DND-41 (cell line): ENCODE measurements at regions not wholly inside any gene's neighbourhood (a gene's known extent, or its start where the extent isn't known, plus 50 kb on each side); places are given as distances from the start of the nearest gene placed in this dataset.
A peak's percentile ranks its signal among the peaks of the same experiment; 100 is the strongest.
"Not testable (repeated sequence)": the region's sequence is repeated elsewhere in the genome, so short reads cannot be mapped to it uniquely, and the experiment has no call there.

Source experiments
- ATAC-seq: fragments of 200-7000 bp; cut with Tn5 transposase; 3 replicates; pipeline ENCODE4 v1.9.1; 2021; ENCODE audit warnings: low read depth; ENCODE audit not compliant: insufficient read depth
- DNase-seq: peaks from one replicate; pipeline ENCODE4 v3.0.0-alpha.2; 2020
- H2AFZ ChIP-seq: 2 replicates; pipeline ENCODE4 v1.6.0; 2012; ENCODE audit warnings: low read depth, low read length
- H3K27ac ChIP-seq: 2 replicates; pipeline ENCODE4 v1.5.1; 2012; ENCODE audit warnings: low read length, inconsistent platforms
- H3K27me3 ChIP-seq: fragments of 200-600 bp; sonication (generic); 2 replicates; pipeline ENCODE4 v1.6.0; 2012; ENCODE audit warnings: low read length, mild to moderate bottlenecking, inconsistent platforms; ENCODE audit not compliant: insufficient read depth, poor library complexity
- H3K36me3 ChIP-seq: 2 replicates; pipeline ENCODE4 v1.5.1; 2012; ENCODE audit warnings: low read length, inconsistent platforms; ENCODE audit not compliant: insufficient read depth
- H3K4me1 ChIP-seq: 2 replicates; pipeline ENCODE4 v1.5.1; 2012; ENCODE audit warnings: mild to moderate bottlenecking, low read length; ENCODE audit not compliant: insufficient read depth
- H3K4me2 ChIP-seq: 2 replicates; pipeline ENCODE4 v1.6.0; 2012; ENCODE audit warnings: mild to moderate bottlenecking, moderate library complexity, low read length, inconsistent platforms; ENCODE audit not compliant: insufficient read depth
- H3K4me3 ChIP-seq, 2 experiments: fragments of 200-600 bp in 1 of 2; shearing (Covaris generic) in 1 of 2; 2 replicates each; pipeline ENCODE4 v1.5.1; 2012 to 2016; ENCODE audit warnings: inconsistent platforms in 2 of 2, low read length in 2 of 2, mild to moderate bottlenecking in 2 of 2, low read depth in 1 of 2, moderate library complexity in 1 of 2
- H3K79me2 ChIP-seq: 2 replicates; pipeline ENCODE4 v1.6.0; 2012; ENCODE audit warnings: low read length, inconsistent platforms; ENCODE audit not compliant: insufficient read depth
- H3K9ac ChIP-seq: 2 replicates; pipeline ENCODE4 v1.6.0; 2012; ENCODE audit warnings: low read depth, mild to moderate bottlenecking, inconsistent platforms, low read length, moderate library complexity
- H3K9me3 ChIP-seq: 2 replicates; pipeline ENCODE4 v1.5.1; 2012; ENCODE audit warnings: low read length, moderate library complexity, mild to moderate bottlenecking, inconsistent platforms; ENCODE audit not compliant: insufficient read depth, severe bottlenecking
- H4K20me1 ChIP-seq: 2 replicates; pipeline ENCODE4 v1.6.0; 2012; ENCODE audit warnings: low read length; ENCODE audit not compliant: insufficient read depth

GRCh38 chr2:89171174-89171519, 479.7 kb downstream of the RPIA start:
- not testable (repeated sequence) for H4K20me1 ChIP-seq, H3K4me1 ChIP-seq, H3K27me3 ChIP-seq, H3K27ac ChIP-seq, H3K4me2 ChIP-seq, ATAC-seq, H3K9ac ChIP-seq, H2AFZ ChIP-seq, H3K36me3 ChIP-seq, H3K79me2 ChIP-seq, H3K9me3 ChIP-seq, H3K4me3 ChIP-seq, DNase-seq

- not testable (repeated sequence) for H3K9me3 ChIP-seq, H3K79me2 ChIP-seq, H3K27ac ChIP-seq, H3K4me2 ChIP-seq, H3K9ac ChIP-seq, H4K20me1 ChIP-seq, ATAC-seq, H2AFZ ChIP-seq, H3K36me3 ChIP-seq, DNase-seq, H3K27me3 ChIP-seq, H3K4me1 ChIP-seq, H3K4me3 ChIP-seq
These were observed 485.5 kb downstream of the RPIA start for GRCh38 chr2:89177004-89177403.

DNA sequence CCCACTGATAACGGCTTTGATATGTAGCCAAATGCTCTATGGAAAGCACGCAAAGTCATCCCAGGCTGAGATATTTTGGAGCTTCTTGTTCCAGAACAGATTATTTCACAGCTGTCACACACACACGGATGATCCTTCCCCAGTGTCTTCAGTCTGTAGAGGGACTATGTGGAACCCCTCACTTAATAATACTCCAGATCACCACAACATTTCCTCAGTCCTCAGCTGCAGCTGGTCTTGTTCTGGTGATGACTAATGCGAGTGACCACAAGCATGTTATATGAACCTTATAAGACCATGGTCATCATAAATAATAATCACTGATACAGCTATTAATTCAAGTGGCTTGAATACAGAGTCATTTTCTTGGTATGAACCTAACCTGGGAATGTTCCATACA, 490.7 kb downstream of the RPIA start:
- H3K4me1 ChIP-seq, result peaks cover 19% of the 10 kb centered on the region
- not testable (repeated sequence) for H3K27ac ChIP-seq, H3K4me3 ChIP-seq, H2AFZ ChIP-seq, H3K4me2 ChIP-seq, H3K9ac ChIP-seq, DNase-seq, H3K27me3 ChIP-seq, ATAC-seq, H3K9me3 ChIP-seq, H3K79me2 ChIP-seq, H3K36me3 ChIP-seq, H4K20me1 ChIP-seq

GRCh38 chr2:89184746-89185145, 493.3 kb downstream of the RPIA start:
- not testable (repeated sequence) for H3K9ac ChIP-seq, H3K4me2 ChIP-seq, H3K36me3 ChIP-seq, H2AFZ ChIP-seq, H3K9me3 ChIP-seq, H3K79me2 ChIP-seq, H3K27me3 ChIP-seq, H3K4me3 ChIP-seq, H4K20me1 ChIP-seq
- ATAC-seq (peak; percentile 83), DNase-seq (peak; percentile 12)
- Histone ChIP-seq H3K4me1 (peaks cover 43% of the 10 kb centered on the region), H3K27ac (peak overlapping the region; percentile 72)

DNA sequence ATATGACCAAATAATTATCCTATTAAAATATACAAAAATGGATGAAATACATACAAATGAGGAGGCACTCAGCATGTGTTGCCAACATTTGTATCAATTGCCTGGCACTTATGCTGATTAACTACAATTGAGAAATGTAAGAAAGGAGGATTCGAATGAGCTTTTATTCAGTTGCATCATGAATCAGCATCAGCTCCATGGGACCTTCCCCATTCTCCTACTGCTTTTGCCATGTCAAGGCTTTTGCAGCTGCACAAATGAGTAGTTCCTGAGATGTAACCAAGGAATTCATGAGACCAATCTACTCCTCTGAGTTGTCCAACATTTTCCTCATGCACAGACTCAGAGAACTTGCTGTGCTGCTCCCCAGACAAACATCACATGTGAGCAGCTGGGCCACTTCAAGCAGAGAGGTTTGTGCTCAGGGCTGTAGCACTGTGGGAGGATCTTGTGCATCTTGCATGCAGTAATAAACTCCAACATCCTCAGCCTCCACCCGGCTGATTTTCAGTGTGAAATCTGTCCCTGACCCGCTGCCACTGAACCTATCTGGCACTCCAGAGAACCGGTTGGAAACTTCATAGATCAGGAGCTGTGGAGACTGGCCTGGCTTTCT, 504.3 kb downstream of the RPIA start:
- not testable (repeated sequence) for H3K9me3 ChIP-seq, H3K36me3 ChIP-seq, H2AFZ ChIP-seq, H3K27ac ChIP-seq, H4K20me1 ChIP-seq, DNase-seq, H3K4me3 ChIP-seq, H3K9ac ChIP-seq, H3K4me2 ChIP-seq, H3K27me3 ChIP-seq, H3K79me2 ChIP-seq
- peaks cover 24% of the 10 kb centered on the region for H3K4me1 ChIP-seq
- peak; percentile 47; the same call in 1 of the 3 replicates for ATAC-seq

GRCh38 chr2:89196719-89197118, 505.2 kb downstream of the RPIA start:
- not testable (repeated sequence) for H2AFZ ChIP-seq, ATAC-seq, H4K20me1 ChIP-seq, H3K27ac ChIP-seq, H3K27me3 ChIP-seq, DNase-seq, H3K9me3 ChIP-seq, H3K36me3 ChIP-seq, H3K9ac ChIP-seq, H3K4me2 ChIP-seq, H3K4me3 ChIP-seq, H3K79me2 ChIP-seq
- H3K4me1 ChIP-seq, result peaks cover 24% of the 10 kb centered on the region

DNA sequence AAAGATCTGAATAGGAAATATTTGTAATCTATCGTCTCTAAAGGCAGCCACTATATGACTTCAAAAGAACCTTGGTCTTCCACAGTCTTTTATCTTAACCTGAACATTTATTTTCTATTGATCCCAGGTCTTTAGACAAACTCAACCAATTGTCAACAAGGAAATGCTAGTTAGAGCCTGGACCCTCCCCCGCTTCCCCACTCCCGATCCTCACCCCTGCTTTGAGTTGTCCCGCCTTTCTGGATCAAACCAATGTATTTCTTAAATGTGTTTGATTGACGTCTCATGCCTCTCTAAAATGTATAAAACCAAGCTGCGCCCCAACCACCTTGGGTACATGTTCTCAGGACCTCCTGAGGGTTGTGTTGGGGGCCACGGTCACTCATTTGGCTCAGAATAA, 506.6 kb downstream of the RPIA start:
- H3K4me2 ChIP-seq, result not testable (repeated sequence)

DNA sequence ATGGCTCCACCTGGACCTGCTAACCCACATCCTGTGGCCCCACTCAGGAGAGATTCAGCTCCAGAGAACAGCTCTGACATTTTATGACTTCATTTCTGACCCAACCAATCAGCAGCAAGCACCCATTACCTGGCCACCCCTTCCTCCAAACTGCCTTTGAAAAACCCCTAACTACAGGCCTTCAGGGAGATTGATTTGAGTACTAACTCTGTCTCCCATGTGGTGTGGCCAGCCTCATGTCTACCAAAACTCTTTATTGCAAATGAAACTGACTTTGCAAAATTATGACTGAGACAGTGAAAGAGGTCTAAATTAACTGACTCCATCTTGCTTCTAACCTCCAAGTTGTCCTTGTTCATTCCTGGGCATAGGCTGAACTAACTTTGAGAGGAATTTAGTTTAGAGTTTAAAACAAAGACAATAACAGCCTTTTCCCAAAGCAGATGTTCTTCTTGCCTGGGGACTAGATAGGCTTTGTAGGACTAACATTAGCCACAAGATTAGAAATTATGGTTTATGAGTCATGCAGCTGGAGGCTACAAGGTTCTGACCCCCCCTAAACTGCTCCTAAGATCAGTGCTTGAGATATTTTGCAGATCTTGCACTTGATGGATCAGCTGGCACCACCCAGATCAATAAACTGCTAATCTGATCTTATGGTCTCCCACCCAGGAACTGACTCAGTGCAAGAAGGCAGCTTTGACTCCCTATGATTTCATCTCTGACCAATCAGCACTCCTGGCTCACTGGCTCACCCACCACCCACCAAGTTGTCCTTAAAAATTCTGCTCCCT, 508.2 kb downstream of the RPIA start:
- not testable (repeated sequence) for H3K27me3 ChIP-seq, H3K9me3 ChIP-seq, H3K4me2 ChIP-seq, H3K79me2 ChIP-seq, H4K20me1 ChIP-seq, H2AFZ ChIP-seq, H3K36me3 ChIP-seq, H3K4me3 ChIP-seq, H3K9ac ChIP-seq
- DNase-seq, result peak; percentile 47
- peaks cover 23% of the 10 kb centered on the region for H3K4me1 ChIP-seq
- peak overlapping the region; percentile 55 for H3K27ac ChIP-seq
- peak; percentile 70 for ATAC-seq

More for the DNA sequence above, 506.6 kb downstream of the RPIA start:
- not testable (repeated sequence) for H3K4me3 ChIP-seq, H4K20me1 ChIP-seq, DNase-seq, H3K36me3 ChIP-seq, H3K27me3 ChIP-seq, H3K79me2 ChIP-seq, ATAC-seq, H3K27ac ChIP-seq, H3K9me3 ChIP-seq, H2AFZ ChIP-seq, H3K9ac ChIP-seq
- H3K4me1 ChIP-seq, result peaks cover 24% of the 10 kb centered on the region
